GM21447 (cell line): ENCODE measurements at regions not wholly inside any gene's neighbourhood (a gene's known extent, or its start where the extent isn't known, plus 50 kb on each side); places are given as distances from the start of the nearest gene placed in this dataset.
"Not testable (repeated sequence)": the region's sequence is repeated elsewhere in the genome, so short reads cannot be mapped to it uniquely, and the experiment has no call there.

Experiments
- ATAC-seq: cut with Tn5 transposase; IDR thresholded peaks from one replicate; pipeline ENCODE4 v1.9.1; 2021; ENCODE audit not compliant: unreplicated experiment

DNA sequence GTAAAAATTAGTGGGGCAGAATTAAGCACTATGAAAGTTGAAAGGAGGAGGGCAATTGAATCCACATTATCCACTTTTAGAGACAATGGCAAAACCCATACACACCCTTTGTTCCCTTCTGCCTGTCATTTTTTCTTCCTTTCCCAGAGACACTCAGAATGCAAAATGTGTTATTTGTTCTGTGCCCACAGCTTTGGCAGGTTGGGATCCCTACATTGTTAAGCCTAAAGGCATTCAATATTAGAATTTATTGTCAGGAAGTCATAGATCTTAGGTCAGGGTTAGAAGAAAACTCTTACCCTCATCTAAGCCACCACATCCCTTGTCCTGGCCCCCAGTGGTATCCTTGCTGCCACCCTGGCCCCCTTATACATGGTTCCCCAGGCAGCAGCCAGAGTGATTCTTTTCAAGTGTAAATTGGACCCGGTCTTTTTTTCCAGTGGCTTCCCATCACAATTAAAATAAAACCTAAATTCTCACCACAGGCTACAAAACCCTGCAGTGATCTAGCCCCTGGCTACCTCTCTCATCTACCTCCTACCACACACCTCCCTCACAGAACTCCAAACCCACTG, 470.1 kb upstream of the ATP11B start:
- no peak for ATAC-seq

DNA sequence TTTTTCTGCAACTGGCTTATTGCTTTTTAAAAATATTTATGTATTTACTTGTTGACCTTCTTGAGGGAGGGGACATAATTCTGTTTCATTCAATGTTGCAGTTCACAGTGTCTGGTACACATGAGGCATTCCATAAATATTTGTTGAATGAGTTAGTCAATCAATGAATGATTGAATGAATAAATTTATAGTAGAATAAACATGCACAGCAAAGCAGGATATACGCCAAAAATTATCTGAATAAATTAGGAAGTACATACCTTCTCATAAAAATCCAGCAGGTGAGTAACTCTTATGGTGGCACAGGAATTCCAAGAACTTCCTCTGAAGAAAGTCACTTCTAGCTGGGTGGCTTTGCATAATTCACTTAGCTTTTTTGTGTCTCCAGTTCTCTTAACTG, 469.4 kb upstream of the ATP11B start:
- no peak for ATAC-seq

DNA sequence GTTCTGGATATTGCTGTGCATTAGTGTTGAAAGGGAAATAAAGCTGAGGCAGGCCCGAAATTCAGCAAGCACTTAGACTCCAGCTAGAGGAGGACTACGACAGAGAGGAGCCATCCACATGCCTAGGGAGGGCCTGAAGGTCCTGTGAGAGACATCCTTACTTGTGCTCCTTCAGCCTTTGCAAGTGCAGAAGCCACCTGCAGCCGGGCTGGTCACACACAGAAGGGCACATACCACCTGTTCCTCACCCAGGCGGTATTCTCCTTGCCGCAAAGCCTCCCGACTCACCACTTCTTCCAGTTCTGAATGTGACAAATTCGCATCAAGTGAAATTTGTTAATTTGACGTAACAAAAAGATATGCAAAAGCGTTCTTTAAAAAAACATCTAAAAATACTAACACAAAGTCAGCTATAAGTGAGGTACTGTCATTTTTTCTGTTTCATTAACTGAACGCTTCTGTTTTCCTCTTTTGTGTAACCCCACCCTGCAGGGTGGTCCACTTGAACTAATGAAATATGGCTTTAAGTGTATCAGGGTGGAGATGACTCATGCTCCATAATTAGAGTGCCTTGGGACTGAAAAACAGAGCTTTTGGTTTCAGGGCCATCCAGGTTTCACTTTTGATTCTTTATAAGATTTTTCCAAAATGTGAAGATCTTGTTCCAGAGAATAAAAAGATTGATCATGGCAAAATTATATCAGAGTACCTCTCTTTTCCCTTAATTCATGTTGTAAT, 467.9 kb upstream of the ATP11B start:
- ATAC-seq: peak; percentile 66

GRCh38 chr3:182327196-182327681, 466.1 kb upstream of the ATP11B start:
- no peak for ATAC-seq

- no peak for ATAC-seq
These were observed 462.7 kb upstream of the ATP11B start for GRCh38 chr3:182330646-182331045.

DNA sequence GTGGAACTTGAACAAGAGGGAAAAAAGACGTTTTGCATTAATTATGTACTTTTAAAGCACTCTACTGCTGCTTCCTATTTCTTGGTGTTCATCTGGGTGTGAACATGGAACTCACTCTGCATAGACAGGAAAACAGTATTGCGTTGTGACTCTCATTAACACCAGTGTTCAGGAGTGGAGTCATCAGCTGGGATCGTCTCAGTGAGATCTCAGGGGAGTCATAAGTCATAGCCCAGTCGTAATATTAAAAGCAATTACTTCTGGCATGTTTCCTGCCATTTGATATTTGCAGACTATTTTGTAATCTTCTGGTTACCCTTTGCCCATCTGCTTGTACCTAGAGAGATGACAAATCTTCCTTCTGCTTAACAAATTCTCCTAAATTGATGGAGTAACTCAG, 462.0 kb upstream of the ATP11B start:
- no peak for ATAC-seq

GRCh38 chr3:182342252-182342651, 451.1 kb upstream of the ATP11B start:
- no peak for ATAC-seq

- ATAC-seq: not testable (repeated sequence)
These were observed 449.3 kb upstream of the ATP11B start for GRCh38 chr3:182344026-182344425.

- ATAC-seq: no peak
These were observed 444.3 kb upstream of the ATP11B start for GRCh38 chr3:182349051-182349450.

- ATAC-seq: no peak
These were observed 443.3 kb upstream of the ATP11B start for GRCh38 chr3:182349951-182350517.

DNA sequence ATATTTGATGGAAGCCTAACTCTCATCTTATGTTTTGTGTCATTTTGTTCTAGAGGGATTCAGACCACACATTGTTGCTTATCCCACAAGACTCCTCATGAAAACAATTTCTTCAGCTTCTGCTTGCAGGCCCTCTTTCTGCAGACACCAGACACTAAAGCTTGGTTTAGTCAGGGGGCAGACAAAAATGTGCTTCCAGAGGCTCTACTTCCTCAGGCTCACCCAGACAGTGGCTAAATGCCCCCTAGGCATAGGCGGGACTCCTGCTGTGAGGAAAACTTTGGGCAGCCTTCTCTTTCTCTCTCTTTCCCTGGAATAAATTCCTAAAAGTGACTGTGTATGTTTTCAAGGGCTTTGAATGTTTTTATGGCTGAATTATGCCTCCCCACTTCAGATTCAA, 435.4 kb upstream of the ATP11B start:
- no peak for ATAC-seq

- ATAC-seq: no peak
These were observed 429.0 kb upstream of the ATP11B start for GRCh38 chr3:182364323-182364722.

DNA sequence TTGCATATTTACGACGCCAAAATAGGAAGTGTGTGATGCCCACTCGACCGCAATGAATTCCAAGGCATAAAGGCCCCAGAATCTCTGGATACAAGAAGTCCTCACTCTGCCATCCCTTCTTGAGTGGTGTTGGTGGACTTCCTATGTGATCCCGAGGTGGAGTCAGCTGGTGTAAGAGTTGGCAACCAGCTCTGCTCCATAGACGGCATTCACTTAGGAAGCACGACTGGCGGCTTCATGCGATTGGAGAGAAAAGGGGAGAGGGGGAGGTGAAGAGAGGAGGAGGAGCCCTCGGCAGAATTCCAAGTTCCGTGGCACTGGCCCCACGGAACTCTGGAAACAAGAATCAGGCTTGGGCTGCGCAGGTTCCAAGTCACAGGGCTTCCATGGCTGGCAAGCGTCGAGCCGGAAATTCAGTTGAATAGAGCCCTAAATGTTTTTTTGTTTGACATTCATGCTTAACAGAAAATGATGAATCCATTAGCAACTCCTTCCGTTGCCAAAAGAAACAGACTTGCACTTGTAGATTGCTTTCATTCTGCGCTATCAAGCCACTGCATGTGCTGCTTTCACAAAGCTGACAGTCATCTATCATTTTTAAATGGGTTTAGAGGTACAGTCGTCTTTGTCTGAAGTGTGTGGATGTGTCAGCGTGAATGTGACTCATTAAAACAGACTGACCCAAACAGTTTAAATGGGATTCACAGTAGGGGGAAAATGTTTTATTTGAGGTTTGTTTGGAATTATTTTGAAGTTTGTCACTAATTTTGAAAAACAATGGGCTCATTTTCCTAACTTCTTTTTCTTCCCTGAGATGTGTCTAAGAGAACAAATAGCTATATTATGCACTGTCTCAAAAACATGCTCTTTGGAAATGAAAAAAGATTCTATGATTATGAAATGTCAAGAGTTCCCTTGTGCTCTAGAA, 428.3 kb upstream of the ATP11B start:
- ATAC-seq: no peak

- ATAC-seq: no peak
These were observed 426.6 kb upstream of the ATP11B start for GRCh38 chr3:182366746-182367145.

DNA sequence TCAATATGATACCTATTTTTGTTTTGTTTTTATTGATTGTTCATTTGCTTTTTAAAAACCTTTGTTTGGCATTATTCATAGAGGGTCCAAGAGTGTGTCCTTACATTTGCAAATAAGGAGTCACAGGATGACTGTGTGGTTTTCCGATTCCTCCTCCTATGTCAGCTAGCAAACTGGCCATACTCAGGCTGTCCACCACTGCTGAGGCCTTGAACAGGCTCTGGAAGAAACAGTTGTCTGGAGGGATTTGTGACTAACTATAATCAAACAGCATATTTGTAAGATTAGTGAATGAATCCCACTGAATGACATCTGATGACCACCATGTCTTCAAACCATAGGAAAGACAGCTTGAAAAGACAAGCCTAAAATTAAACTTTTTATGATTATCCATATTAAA, 423.4 kb upstream of the ATP11B start:
- ATAC-seq: no peak

- no peak for ATAC-seq
These were observed 422.4 kb upstream of the ATP11B start for GRCh38 chr3:182370949-182371348.

GRCh38 chr3:182375916-182376315, 417.4 kb upstream of the ATP11B start:
- no peak for ATAC-seq

DNA sequence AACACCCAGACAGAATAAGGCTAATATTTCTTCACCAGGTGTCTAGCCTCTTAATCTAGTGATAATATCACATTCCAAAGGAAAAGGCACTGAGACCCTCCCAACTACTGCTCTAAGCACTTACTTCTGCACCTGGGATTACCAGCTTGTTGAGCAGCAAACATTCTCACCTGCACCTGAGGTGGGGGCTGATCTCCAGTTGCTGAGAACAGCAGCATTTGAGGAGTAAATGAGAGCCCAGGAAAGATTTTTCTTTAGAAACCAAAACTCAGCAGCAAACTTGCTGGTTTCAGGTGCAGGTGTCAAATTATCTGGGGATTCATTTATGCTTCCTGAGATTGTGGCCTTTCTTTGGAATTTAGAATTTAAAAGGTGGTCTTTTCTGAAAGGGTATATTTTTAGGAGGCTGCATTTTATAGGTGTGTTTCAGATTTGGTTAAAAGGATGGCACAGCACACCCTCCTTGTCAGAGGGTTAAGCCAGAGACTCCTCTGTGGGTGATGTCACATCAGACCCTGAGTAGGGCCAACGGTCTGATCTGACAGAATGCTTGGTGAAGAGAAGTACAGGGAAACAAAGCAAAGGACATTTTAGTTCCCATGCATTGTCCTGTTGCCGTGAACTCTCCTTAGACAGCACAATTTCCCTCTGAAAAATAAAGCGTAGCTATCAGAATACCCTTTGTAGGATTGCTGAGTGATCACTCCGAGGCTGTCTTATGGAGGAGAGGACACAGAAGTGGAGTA, 411.0 kb upstream of the ATP11B start:
- ATAC-seq: no peak

GRCh38 chr3:182384221-182384620, 409.1 kb upstream of the ATP11B start:
- no peak for ATAC-seq

- no peak for ATAC-seq
These were observed 407.9 kb upstream of the ATP11B start for GRCh38 chr3:182385356-182385755.

GRCh38 chr3:182388506-182388905, 404.8 kb upstream of the ATP11B start:
- no peak for ATAC-seq
